CD8-positive, alpha-beta memory T cell (primary cell): ENCODE measurements at regions not wholly inside any gene's neighbourhood (a gene's known extent, or its start where the extent isn't known, plus 50 kb on each side); places are given as distances from the start of the nearest gene placed in this dataset.

ENCODE experiments used
- CTCF ChIA-PET: fragments of 350-600 bp; sonication (Branson Sonifier 250); formaldehyde crosslinking; loops from one replicate; lab custom pipeline; 2021; ENCODE audit warnings: antibody characterized with exemption; lab: Charles Lee
- POLR2A ChIA-PET: fragments of 350-600 bp; sonication (Branson Sonifier 250); formaldehyde crosslinking; loops from one replicate; lab custom pipeline; 2021; ENCODE audit warnings: antibody characterized with exemption; lab: Charles Lee
- DNase-seq, 5 donors: peaks; one replicate each; pipeline versions ENCODE4 v3.0.0 to v3.0.0-alpha.2; 2020 to 2022; ENCODE audit warnings: mixed read lengths in 1 of 5
- H3K27ac ChIP-seq: one replicate; pipeline ENCODE4 v1.7.0; 2013; ENCODE audit warnings: low read depth, mild to moderate bottlenecking, low read length, moderate library complexity
- H3K27me3 ChIP-seq: 2 replicates; pipeline ENCODE4 v1.7.0; 2013; ENCODE audit warnings: low read length, mild to moderate bottlenecking; ENCODE audit not compliant: insufficient read depth, poor library complexity, severe bottlenecking
- H3K36me3 ChIP-seq: 2 replicates; pipeline ENCODE4 v1.7.0; 2013; ENCODE audit warnings: mild to moderate bottlenecking, low read length, moderate library complexity; ENCODE audit not compliant: insufficient read depth
- H3K4me1 ChIP-seq: 2 replicates; pipeline ENCODE4 v1.7.0; 2013; ENCODE audit warnings: mild to moderate bottlenecking, low read length, moderate library complexity; ENCODE audit not compliant: insufficient read depth
- H3K4me3 ChIP-seq: 2 replicates; pipeline ENCODE4 v1.7.0; 2013; ENCODE audit warnings: mild to moderate bottlenecking, low read length
- H3K9me3 ChIP-seq: 2 replicates; pipeline ENCODE4 v1.7.0; 2013; ENCODE audit warnings: mild to moderate bottlenecking, low read length
- H3K27ac Mint-ChIP-seq, 8 donors: one replicate each; pipeline ENCODE4 v1.8.0; 2020 to 2021; ENCODE audit warnings: mixed read lengths in 8 of 8, mild to moderate bottlenecking in 6 of 8, inconsistent platforms in 3 of 8, moderate library complexity in 3 of 8
- H3K27me3 Mint-ChIP-seq, 2 donors: one replicate each; pipeline ENCODE4 v1.8.0; 2020 to 2021; ENCODE audit warnings: mixed read lengths in 2 of 2, mild to moderate bottlenecking in 1 of 2, moderate library complexity in 1 of 2
- H3K36me3 Mint-ChIP-seq, 3 donors: one replicate each; pipeline ENCODE4 v1.8.0; 2020 to 2021; ENCODE audit warnings: mixed read lengths in 3 of 3, inconsistent platforms in 1 of 3, mild to moderate bottlenecking in 1 of 3
- H3K4me1 Mint-ChIP-seq, 3 donors: one replicate each; pipeline ENCODE4 v1.8.0; 2020 to 2021; ENCODE audit warnings: mixed read lengths in 3 of 3, inconsistent platforms in 1 of 3, mild to moderate bottlenecking in 1 of 3
- H3K4me3 Mint-ChIP-seq, 7 donors: one replicate each; pipeline ENCODE4 v1.8.0; 2020 to 2021; ENCODE audit warnings: mixed read lengths in 7 of 7, mild to moderate bottlenecking in 6 of 7, moderate library complexity in 4 of 7, inconsistent platforms in 2 of 7
- H3K9me3 Mint-ChIP-seq, 5 donors: one replicate each; pipeline ENCODE4 v1.8.0; 2020 to 2022; ENCODE audit warnings: mixed read lengths in 5 of 5, mild to moderate bottlenecking in 3 of 5, moderate library complexity in 2 of 5, inconsistent platforms in 1 of 5

GRCh38 chr9:71620331-71620730 is 148.0 kb downstream of the CEMIP2 start:
- H3K27me3 Mint-ChIP-seq: peaks cover 10 to 19% of the 10 kb centered on the region in 2 donors
- POLR2A ChIA-PET: no interaction called here

GRCh38 chr9:71619926-71620325 is 148.4 kb downstream of the CEMIP2 start:
- Histone ChIP-seq H3K9me3 (no peaks in the 10 kb centered on the region), H3K4me1 (no peaks in the 10 kb centered on the region), H3K27ac (no peak overlapping the region), H3K36me3 (no peaks in the 10 kb centered on the region), H3K27me3 (peaks cover 3% of the 10 kb centered on the region), H3K4me3 (no peak overlapping the region)
- no peak for DNase-seq
- Mint-ChIP-seq H3K9me3 (peaks cover 0 to 2% (median 0%) of the 10 kb centered on the region in 5 donors), H3K4me3 (no peak overlapping the region), H3K36me3 (peaks cover 0 to 6% (median 3%) of the 10 kb centered on the region in 3 donors), H3K27me3 (peaks cover 10 to 19% of the 10 kb centered on the region in 2 donors), H3K27ac (no peak overlapping the region), H3K4me1 (no peaks in the 10 kb centered on the region)
- ChIA-PET CTCF (no interaction called here), POLR2A (no interaction called here)

More at GRCh38 chr9:71620331-71620730, 148.0 kb downstream of the CEMIP2 start:
- H3K27ac Mint-ChIP-seq: no peak overlapping the region
- H3K27ac ChIP-seq: no peak overlapping the region
- H3K9me3 ChIP-seq: no peaks in the 10 kb centered on the region
- no peak for DNase-seq
- no peaks in the 10 kb centered on the region for H3K4me1 Mint-ChIP-seq
- H3K4me3 Mint-ChIP-seq: no peak overlapping the region
- CTCF ChIA-PET: no interaction called here
- H3K4me3 ChIP-seq: no peak overlapping the region
- H3K4me1 ChIP-seq: no peaks in the 10 kb centered on the region
- peaks cover 0 to 2% (median 0%) of the 10 kb centered on the region in 5 donors for H3K9me3 Mint-ChIP-seq
- peaks cover 3% of the 10 kb centered on the region for H3K27me3 ChIP-seq
- peaks cover 0 to 6% (median 3%) of the 10 kb centered on the region in 3 donors for H3K36me3 Mint-ChIP-seq
- no peaks in the 10 kb centered on the region for H3K36me3 ChIP-seq

DNA sequence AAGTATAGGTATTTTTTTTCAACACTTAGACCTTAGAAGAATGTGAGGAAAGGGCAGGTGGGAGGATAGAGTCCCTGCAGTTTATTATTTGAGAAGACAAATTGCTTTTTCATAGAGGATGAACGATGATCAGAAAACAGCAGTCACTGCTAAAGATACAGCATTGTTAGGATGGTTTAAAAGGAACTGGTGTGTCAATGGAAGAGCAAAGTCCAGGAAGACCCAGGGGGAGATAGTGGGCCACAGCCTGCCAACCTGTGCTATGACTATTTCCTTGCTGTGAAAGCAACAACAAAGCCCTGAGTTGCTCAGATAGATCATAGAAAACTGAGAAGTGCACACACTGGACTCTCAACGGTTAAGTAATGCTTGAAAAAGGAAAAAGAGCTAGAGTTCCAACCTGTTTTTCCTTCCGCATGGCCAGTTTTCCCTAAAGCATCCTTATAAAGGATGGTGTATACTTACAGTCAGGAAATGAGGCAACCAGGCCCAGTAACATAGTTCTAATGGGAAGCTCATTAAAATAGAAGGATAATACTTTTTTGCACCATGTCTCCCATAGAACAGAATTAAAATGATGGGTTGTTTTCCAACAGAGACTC is 153.8 kb downstream of the CEMIP2 start:
- peaks cover 0 to 5% (median 3%) of the 10 kb centered on the region in 5 donors for H3K9me3 Mint-ChIP-seq
- Histone ChIP-seq H3K27ac (no peak overlapping the region), H3K27me3 (no peaks in the 10 kb centered on the region), H3K9me3 (no peaks in the 10 kb centered on the region), H3K4me3 (no peak overlapping the region), H3K36me3 (no peaks in the 10 kb centered on the region), H3K4me1 (no peaks in the 10 kb centered on the region)
- H3K4me1 Mint-ChIP-seq: no peaks in the 10 kb centered on the region
- ChIA-PET CTCF (interaction anchor here (0.5 to 1.9 kb wide), 3 partner anchors 10 to 409 kb away, joined by 3 to 12 read pairs (median 3); no protein-coding TSS in a partner anchor), POLR2A (no interaction called here)
- H3K4me3 Mint-ChIP-seq: no peak overlapping the region
- H3K27ac Mint-ChIP-seq: no peak overlapping the region
- no peak for DNase-seq
- H3K27me3 Mint-ChIP-seq: no peaks in the 10 kb centered on the region
- H3K36me3 Mint-ChIP-seq: peaks cover 0 to 10% (median 3%) of the 10 kb centered on the region in 3 donors

DNA sequence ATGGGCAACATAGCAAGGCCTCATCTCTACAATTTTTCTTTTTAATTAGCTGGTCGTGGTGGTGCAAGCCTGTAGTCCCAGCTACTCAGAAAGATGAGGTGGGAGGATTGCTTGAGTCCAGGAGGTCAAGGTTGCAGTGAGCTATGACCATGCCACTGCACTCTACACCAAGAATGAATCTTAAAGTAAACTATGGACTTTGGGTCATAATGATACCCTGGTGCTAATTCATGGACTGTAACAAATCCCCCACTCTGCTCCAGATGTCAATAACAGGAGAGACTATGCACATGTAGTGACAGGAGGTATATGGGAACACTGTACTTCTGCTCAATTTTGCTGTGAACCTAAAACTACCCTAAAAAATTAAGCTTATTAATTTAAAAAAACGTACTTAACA is 155.4 kb downstream of the CEMIP2 start:
- H3K9me3 ChIP-seq: no peaks in the 10 kb centered on the region
- H3K27ac ChIP-seq: no peak overlapping the region
- no peak overlapping the region for H3K4me3 ChIP-seq
- ChIA-PET POLR2A (no interaction called here), CTCF (no interaction called here)
- Mint-ChIP-seq H3K9me3 (peaks cover 0 to 5% (median 3%) of the 10 kb centered on the region in 5 donors), H3K4me3 (no peak overlapping the region), H3K36me3 (peaks cover 0 to 10% (median 3%) of the 10 kb centered on the region in 3 donors), H3K27me3 (no peaks in the 10 kb centered on the region), H3K4me1 (no peaks in the 10 kb centered on the region), H3K27ac (no peak overlapping the region)
- no peaks in the 10 kb centered on the region for H3K36me3 ChIP-seq
- DNase-seq: no peak
- no peaks in the 10 kb centered on the region for H3K27me3 ChIP-seq
- no peaks in the 10 kb centered on the region for H3K4me1 ChIP-seq

DNA sequence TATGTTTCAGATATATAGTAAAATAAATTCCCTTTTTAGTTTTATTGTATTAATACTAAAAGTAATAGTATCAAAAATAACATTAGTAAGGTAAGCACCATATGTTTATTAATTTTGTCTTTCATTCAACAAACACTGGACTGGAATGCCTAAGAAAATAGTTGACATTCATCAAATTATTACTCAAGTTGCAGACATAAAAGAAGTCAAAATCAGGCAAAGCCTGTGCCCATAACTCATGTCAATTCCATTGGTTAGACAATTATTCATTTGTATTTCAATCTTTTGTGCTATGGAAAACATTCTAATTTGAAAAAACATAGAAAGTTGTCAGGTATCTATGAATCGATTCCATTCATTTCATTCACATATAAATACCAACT is 158.9 kb downstream of the CEMIP2 start:
- no peaks in the 10 kb centered on the region for H3K4me1 Mint-ChIP-seq
- H3K27ac ChIP-seq: no peak overlapping the region
- H3K27ac Mint-ChIP-seq: no peak overlapping the region
- no peaks in the 10 kb centered on the region for H3K9me3 ChIP-seq
- no peaks in the 10 kb centered on the region for H3K27me3 Mint-ChIP-seq
- no peak overlapping the region for H3K4me3 Mint-ChIP-seq
- POLR2A ChIA-PET: no interaction called here
- DNase-seq: no peak
- H3K36me3 ChIP-seq: no peaks in the 10 kb centered on the region
- H3K4me1 ChIP-seq: no peaks in the 10 kb centered on the region
- no peaks in the 10 kb centered on the region for H3K27me3 ChIP-seq
- peaks cover 0 to 4% (median 0%) of the 10 kb centered on the region in 3 donors for H3K36me3 Mint-ChIP-seq
- CTCF ChIA-PET: interaction anchor here (1.1 kb wide), 1 partner anchor 107 kb away, joined by 3 read pairs; no protein-coding TSS in a partner anchor
- H3K4me3 ChIP-seq: no peak overlapping the region
- H3K9me3 Mint-ChIP-seq: peaks cover 0 to 3% (median 3%) of the 10 kb centered on the region in 5 donors

GRCh38 chr9:71608825-71609447 is 159.4 kb downstream of the CEMIP2 start:
- POLR2A ChIA-PET: no interaction called here

GRCh38 chr9:71608021-71608420 is 160.3 kb downstream of the CEMIP2 start:
- Mint-ChIP-seq H3K4me1 (no peaks in the 10 kb centered on the region), H3K27ac (peak overlapping the region in 2 of 8 donors; percentile 18 to 24), H3K4me3 (no peak overlapping the region), H3K9me3 (peaks cover 0 to 3% (median 3%) of the 10 kb centered on the region in 5 donors), H3K27me3 (no peaks in the 10 kb centered on the region), H3K36me3 (peaks cover 0 to 4% (median 0%) of the 10 kb centered on the region in 3 donors)
- Histone ChIP-seq H3K27ac (no peak overlapping the region), H3K9me3 (no peaks in the 10 kb centered on the region), H3K4me3 (no peak overlapping the region), H3K36me3 (no peaks in the 10 kb centered on the region), H3K4me1 (no peaks in the 10 kb centered on the region), H3K27me3 (no peaks in the 10 kb centered on the region)
- no peak for DNase-seq
- CTCF ChIA-PET: interaction anchor here (0.9 kb wide), 1 partner anchor 417 kb away, joined by 3 read pairs; no protein-coding TSS in a partner anchor
- POLR2A ChIA-PET: no interaction called here

More at GRCh38 chr9:71608825-71609447, 159.4 kb downstream of the CEMIP2 start:
- Mint-ChIP-seq H3K27ac (no peak overlapping the region), H3K4me1 (no peaks in the 10 kb centered on the region), H3K36me3 (peaks cover 0 to 4% (median 0%) of the 10 kb centered on the region in 3 donors), H3K9me3 (peaks cover 0 to 3% (median 3%) of the 10 kb centered on the region in 5 donors), H3K4me3 (no peak overlapping the region), H3K27me3 (no peaks in the 10 kb centered on the region)
- no peak for DNase-seq
- Histone ChIP-seq H3K9me3 (no peaks in the 10 kb centered on the region), H3K4me3 (no peak overlapping the region), H3K4me1 (no peaks in the 10 kb centered on the region), H3K27me3 (no peaks in the 10 kb centered on the region), H3K27ac (no peak overlapping the region), H3K36me3 (no peaks in the 10 kb centered on the region)
- CTCF ChIA-PET: interaction anchor here (0.9 kb wide), 1 partner anchor 416 kb away, joined by 3 read pairs; no protein-coding TSS in a partner anchor

GRCh38 chr9:71607461-71607881 is 160.8 kb downstream of the CEMIP2 start:
- ChIA-PET CTCF (no interaction called here), POLR2A (no interaction called here)
- Histone ChIP-seq H3K27ac (no peak overlapping the region), H3K4me3 (no peak overlapping the region), H3K4me1 (no peaks in the 10 kb centered on the region), H3K27me3 (no peaks in the 10 kb centered on the region), H3K9me3 (no peaks in the 10 kb centered on the region), H3K36me3 (no peaks in the 10 kb centered on the region)
- no peak overlapping the region for H3K4me3 Mint-ChIP-seq
- peaks cover 0 to 4% (median 0%) of the 10 kb centered on the region in 3 donors for H3K36me3 Mint-ChIP-seq
- peak overlapping the region in 1 of 8 donors; percentile 24 for H3K27ac Mint-ChIP-seq
- no peak for DNase-seq
- H3K9me3 Mint-ChIP-seq: peaks cover 0 to 3% (median 3%) of the 10 kb centered on the region in 5 donors
- H3K27me3 Mint-ChIP-seq: no peaks in the 10 kb centered on the region
- no peaks in the 10 kb centered on the region for H3K4me1 Mint-ChIP-seq
